ENCODE measurements at regions not wholly inside any gene's neighbourhood (a gene's known extent, or its start where the extent isn't known, plus 50 kb on each side); places are given as distances from the start of the nearest gene placed in this dataset.

DNA sequence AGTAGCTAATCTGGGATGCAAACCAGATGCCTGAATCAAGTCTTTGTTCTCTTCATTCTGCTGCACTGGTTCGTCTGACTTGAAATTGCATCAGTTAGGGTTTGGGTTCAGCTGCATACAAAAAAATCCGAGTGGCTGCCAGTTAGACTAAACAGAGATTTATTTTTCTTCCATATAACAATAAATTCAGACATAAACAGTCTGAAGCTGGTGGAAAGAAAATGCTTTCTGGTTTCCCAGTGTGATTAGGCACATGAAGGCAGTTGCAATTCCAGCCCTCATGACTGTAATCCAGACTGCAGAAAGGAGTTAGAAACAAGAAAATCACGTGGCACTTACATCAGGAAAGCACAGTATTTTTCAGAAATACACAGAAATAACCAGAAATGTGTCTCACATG is 930.7 kb downstream of the MCTP2 start:
- no peaks in the 10 kb centered on the region for H3K36me3 ChIP-seq
- peak; percentile 7 for DNase-seq
- H3K27me3 ChIP-seq: no peaks in the 10 kb centered on the region
- H3K9me3 ChIP-seq: no peaks in the 10 kb centered on the region
- no peak overlapping the region for H3K4me3 ChIP-seq

DNA sequence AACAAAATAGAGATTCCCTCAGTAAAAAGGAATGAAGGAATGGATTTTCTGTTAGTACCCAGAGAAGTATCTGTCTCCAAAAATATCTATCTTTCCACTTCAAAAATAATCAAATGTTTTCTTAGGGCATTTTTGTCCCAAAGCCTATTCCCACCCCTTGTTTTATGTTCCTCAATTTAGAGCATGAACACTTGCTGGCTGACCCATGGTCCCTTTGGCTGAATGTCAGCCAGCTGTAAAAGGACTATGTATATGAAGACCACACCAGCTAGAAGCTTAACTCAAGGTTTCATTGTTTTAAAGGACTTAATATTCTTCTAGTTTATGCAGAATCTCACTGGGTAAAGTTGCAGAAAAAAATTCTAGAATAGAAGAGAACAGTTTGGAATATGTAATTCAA is 931.2 kb downstream of the MCTP2 start:
- H3K27me3 ChIP-seq: no peaks in the 10 kb centered on the region
- no peak overlapping the region for H3K4me3 ChIP-seq
- no peak for DNase-seq
- H3K36me3 ChIP-seq: no peaks in the 10 kb centered on the region
- H3K9me3 ChIP-seq: no peaks in the 10 kb centered on the region

DNA sequence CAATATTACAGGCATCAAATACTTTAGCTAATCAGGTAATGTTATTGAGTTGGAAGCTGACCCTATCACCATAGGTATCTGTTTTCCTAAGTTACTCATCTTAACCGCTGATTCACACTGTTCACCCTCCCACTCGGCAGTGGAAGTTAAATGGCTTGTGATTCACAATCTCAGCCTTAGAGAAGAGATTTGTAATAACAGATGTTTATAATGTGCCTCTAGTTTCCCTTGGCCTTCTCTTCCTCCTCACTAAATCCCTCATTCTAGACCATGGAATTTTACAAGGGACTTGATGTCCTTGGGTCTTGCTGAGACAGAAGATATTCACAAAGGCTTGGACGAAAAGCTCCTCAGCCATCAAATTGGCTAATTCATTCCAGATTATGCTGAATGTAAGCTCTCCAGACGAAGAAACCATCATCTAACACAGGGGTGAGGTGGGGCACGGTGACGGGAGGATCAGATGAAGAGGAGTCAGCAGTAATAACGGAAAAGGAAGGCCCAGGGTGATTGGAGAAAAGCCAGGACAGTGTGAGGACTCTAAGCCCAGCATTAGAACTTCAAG is 931.7 kb downstream of the MCTP2 start:
- no peak overlapping the region for H3K4me3 ChIP-seq
- no peaks in the 10 kb centered on the region for H3K9me3 ChIP-seq
- H3K36me3 ChIP-seq: no peaks in the 10 kb centered on the region
- H3K27me3 ChIP-seq: no peaks in the 10 kb centered on the region
- DNase-seq: peak; percentile 63

DNA sequence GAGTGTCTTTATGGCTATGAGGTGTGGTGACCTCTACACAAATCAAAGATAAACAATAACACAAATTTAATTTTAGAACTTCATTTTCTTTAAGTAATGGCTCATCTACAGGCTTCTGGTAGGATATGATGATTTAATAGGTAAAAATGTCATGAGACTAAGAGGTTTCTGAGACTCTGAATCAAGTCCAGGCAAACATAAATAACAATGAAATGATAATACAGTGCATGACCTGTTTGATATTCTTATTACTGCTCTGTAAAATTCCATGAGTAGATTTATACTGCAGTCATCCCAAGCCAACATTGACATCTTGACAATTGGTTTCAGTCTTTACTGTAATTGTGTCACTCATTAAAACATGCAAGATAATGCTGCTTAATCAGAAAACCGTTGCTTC is 936.8 kb downstream of the MCTP2 start:
- Histone ChIP-seq H3K27me3 (no peaks in the 10 kb centered on the region), H3K4me3 (no peak overlapping the region), H3K36me3 (no peaks in the 10 kb centered on the region), H3K9me3 (no peaks in the 10 kb centered on the region)
- no peak for DNase-seq

DNA sequence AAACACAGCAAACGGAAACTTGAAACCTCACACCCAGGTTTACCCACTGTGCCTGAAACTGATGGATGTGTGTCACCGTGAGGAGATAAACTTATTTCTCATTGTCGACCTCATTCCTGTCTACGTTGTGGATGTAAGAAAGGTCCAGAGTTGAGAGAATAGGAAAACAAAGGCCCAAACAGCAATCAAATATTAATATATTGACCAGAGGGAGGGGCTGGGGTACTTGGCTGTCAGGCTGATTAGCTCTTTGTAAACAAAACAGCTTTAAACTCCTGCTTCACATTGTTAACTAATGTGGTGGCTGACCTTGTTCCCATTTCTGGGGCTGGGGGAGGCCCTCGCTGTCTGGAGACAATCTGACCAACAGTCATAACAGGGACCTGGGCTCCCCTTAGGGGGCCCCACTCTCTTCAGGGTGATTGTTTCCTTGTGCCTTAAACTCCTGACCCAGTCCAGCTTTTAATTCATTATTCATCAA is 937.6 kb downstream of the MCTP2 start:
- DNase-seq: no peak

DNA sequence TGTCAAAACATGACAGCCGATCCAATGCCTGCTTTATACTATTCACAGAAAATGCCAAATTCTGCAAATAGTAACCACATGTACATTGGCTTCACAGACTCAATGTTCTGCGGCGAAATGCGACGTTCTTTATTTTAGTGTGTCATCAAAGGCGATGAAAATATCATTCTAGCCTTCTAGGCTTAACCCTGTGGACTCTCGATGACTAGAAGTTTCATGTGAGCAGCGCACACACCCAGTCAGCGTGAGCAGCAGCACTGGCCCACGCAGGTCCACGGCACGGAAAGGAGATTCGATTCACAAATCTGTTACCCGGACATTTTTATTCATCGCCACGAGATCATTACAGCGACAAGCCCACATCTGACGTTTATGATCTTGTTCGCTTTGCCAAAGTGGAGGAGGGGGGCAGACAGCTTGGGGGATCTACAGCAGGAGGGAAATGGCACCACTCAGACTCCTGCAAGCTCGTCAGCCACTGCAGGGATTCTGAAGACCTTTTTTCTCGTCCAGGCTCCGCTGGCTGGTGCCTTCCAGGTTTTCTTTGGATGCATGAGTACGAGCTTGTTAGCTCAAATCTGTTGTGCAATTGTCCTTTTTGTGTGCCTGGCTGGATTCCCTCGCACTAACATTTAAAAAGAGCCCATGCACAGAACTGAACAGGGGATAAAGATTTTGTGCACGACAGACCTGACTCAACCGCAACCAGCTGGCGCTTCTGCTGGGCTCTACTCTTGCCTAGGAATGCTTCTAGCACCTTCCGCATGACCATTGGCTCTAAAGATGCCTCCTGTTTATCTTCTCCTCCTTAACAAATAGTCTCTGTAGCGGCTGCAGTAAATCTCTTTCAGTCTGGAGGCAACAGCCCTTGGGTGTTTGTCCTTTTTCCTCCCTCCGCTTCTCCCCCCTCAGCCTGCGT is 938.4 kb downstream of the MCTP2 start:
- H3K4me3 ChIP-seq: no peak overlapping the region
- no peak for DNase-seq

More for the DNA sequence above, 937.6 kb downstream of the MCTP2 start:
- Histone ChIP-seq H3K27me3 (no peaks in the 10 kb centered on the region), H3K4me3 (no peak overlapping the region), H3K9me3 (no peaks in the 10 kb centered on the region), H3K36me3 (no peaks in the 10 kb centered on the region)

DNA sequence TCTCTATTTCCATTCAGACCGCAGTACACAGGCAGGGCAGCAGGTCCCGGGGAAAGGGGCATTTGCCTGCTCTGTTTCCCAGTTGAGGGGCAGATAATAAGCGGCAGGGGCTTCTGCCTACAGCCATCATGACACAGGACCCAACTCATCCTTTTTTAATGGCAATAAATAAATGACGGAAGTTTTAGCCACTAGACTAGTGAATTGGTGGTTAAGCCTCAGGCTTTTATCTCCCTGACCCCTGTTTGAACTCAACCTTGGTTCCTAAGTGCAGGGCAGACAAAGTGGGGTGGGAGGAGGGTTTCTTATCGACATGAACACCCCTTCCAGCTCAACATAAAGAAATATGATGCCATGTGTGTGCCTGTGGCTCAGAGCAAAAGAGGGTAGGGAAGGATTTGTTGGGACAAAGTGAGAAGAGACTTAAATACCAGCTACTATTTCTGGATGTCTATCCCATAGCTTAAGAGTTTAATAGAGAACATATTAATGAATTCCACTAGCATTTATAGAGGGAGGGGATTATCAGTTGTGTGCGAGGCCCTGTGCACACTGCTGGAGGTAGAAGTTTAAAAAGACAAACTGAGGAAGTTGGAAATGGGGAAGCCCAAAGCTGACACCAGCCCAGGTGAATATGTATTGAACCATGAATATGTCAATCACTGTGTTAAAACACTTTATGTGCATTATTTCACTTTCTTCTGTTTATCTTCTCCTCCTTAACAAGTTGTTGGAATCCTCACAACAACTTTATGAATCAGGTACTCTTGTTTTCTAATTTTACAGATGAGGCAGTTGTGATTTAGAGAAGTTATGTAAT is 939.4 kb downstream of the MCTP2 start:
- DNase-seq: no peak
- no peaks in the 10 kb centered on the region for H3K27me3 ChIP-seq
- H3K36me3 ChIP-seq: no peaks in the 10 kb centered on the region
- no peaks in the 10 kb centered on the region for H3K9me3 ChIP-seq
- no peak overlapping the region for H3K4me3 ChIP-seq

More for the DNA sequence above, 938.4 kb downstream of the MCTP2 start:
- Histone ChIP-seq H3K36me3 (no peaks in the 10 kb centered on the region), H3K9me3 (no peaks in the 10 kb centered on the region), H3K27me3 (no peaks in the 10 kb centered on the region)

DNA sequence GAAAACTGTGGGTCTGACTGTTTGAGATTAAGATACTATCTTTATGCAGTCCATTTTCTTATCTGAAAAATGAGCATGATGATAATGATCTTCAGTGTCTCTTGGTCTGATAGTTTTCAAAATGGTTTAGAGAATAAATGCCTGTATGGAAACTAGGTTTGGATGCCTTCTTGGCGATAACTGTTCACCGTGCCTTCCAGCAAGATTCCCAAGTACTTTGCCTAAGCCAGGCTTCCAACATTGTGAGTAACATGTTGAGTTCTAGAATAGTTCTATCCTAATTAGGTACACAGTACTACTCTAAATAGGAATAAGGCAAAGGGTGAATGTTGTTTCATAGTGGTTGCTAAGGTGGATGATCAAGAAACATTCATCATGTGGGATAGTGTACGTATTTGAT is 940.2 kb downstream of the MCTP2 start:
- no peak overlapping the region for H3K4me3 ChIP-seq
- H3K9me3 ChIP-seq: no peaks in the 10 kb centered on the region
- no peak for DNase-seq
- no peaks in the 10 kb centered on the region for H3K36me3 ChIP-seq
- H3K27me3 ChIP-seq: no peaks in the 10 kb centered on the region

DNA sequence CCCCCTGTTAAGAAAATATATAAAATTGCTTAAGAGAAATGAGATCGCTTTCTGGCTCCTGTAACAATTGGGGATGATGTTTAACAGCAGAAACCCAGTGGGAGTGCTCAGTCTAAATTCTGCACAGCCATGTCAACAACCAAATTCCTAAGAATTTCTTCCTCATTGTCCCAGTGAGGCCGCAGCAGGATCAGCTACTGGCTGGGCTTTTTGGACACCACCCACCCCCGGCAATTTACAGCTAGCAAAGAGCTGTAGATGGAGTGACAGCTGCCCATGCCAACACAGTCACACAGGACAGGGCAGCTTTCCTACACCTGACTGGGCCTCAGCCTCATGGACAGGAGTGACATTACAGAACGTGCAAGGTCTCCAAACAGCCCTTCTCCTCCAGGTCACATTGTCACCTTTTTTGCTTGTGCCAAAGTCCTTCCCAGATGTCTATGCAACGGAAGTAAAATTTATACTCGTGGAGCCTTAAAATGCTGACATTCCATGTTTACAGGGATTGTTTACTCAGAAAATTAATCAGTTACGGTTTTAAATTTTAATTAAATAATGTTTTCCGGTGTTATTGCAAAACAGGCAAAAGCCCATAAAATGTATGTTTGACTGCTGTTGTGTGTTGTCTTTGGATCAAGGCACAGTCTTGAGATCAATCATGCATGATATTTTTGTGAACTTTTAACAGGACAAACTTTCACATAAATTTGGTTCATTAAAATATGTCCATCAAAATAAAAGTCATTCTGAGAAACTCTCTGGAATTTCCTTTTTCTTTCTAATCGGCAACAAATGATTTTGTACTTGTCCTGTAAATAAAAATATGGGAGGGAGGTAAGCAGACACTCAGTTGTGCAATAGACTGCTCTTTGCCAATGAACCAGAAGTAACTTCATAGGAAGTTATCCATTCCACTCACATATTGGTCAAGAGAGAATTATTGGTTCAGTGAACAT is 943.2 kb downstream of the MCTP2 start:
- no peaks in the 10 kb centered on the region for H3K27me3 ChIP-seq
- DNase-seq: peak; percentile 61
- H3K36me3 ChIP-seq: no peaks in the 10 kb centered on the region
- H3K4me3 ChIP-seq: no peak overlapping the region
- H3K9me3 ChIP-seq: peaks cover under 1% of the 10 kb centered on the region; the same call in 1 of the 2 replicates

DNA sequence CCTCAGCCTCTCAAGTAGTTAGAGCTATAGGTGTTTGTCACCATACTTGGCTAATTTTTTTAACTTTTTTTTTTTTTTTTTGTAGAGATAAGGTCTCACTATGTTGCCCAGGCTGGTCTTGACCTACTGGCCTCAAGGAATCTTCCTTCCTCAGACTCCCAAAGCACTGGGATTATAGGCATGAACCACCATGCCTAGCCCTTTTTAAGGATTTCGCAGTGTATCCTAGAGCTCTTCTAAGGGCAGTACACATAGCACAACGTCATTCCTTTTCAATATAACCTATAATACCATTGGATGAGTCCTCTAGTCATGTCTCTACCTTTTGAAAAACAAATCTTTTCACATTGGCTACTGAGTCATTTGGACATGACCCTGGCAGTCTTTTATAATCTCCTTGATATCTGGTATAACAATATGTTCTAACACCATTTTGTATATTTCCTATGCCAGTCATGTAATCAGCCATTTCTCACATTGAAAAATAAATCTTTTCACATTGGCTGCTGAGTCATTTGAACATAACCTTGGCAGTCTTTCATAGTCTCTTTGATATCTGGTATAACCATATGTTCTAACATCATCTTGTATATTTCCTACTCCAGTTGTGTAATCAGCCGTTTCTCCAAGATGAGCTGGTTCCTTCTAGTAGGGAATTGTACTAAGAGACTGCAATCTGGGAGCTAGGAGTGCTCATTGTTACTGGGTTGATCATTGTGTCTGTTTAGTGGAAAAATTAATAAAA is 944.7 kb downstream of the MCTP2 start:
- Histone ChIP-seq H3K9me3 (peaks cover 7% of the 10 kb centered on the region; the same call in 1 of the 2 replicates), H3K36me3 (no peaks in the 10 kb centered on the region), H3K4me3 (no peak overlapping the region), H3K27me3 (no peaks in the 10 kb centered on the region)
- DNase-seq: no peak

DNA sequence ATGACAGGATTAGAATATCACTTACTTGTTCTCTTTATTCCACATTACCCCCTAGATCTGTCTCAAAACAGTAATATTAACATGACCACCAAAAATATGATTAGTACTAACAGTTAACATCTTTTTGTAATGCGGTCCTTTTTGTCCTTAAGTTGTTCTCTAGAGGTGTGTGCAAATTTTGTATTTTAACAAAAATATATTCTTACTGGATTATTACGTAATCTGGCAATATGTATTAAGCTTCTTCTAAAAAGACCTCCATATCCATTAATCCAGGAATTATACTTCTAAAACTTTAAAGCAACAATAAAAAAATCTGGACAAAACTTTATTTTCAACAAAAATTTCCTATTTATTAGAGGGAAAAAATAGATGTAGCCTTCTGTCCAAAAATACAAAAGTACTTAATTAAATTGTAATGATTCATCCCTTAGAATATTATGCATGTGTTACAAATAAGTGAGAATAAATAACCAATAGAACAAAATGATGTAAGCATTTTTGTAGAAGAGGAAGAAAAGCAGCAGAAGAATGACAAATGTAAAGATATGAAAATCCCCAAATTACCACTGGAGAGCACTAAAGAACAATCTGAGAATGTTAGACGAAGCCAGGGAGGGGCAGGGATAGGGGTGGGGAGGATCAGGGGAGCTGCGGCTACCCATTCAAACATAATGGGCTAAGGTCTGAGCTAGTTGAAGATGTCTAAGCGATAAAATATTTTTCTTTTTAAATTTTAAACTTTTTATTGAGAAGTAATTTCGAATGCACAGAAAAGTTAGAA is 945.6 kb downstream of the MCTP2 start:
- H3K36me3 ChIP-seq: no peaks in the 10 kb centered on the region

DNA sequence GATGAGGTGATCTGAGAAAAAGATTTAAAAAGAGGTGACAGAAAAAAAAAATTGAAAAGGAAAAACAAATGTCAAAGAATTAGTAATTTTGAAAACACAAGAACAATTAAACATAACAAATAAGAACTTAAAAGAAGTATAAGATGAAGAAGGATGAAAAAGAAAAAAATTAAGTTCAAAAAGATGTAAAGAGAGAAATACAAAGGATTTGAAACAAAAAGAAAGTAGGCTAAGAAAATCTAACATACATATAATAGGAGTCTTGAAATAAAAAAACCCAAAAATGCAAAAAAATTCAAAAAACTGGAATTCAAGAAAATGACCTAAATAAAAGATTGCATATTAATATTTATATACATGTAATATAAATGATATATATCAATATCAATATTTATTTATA is 949.2 kb downstream of the MCTP2 start:
- Histone ChIP-seq H3K9me3 (peaks cover 7% of the 10 kb centered on the region; the same call in 1 of the 2 replicates), H3K4me3 (no peak overlapping the region), H3K27me3 (no peaks in the 10 kb centered on the region), H3K36me3 (no peaks in the 10 kb centered on the region)
- no peak for DNase-seq

More for the DNA sequence above, 945.6 kb downstream of the MCTP2 start:
- Histone ChIP-seq H3K4me3 (no peak overlapping the region), H3K9me3 (peaks cover 7% of the 10 kb centered on the region; the same call in 1 of the 2 replicates), H3K27me3 (no peaks in the 10 kb centered on the region)
- DNase-seq: no peak

DNA sequence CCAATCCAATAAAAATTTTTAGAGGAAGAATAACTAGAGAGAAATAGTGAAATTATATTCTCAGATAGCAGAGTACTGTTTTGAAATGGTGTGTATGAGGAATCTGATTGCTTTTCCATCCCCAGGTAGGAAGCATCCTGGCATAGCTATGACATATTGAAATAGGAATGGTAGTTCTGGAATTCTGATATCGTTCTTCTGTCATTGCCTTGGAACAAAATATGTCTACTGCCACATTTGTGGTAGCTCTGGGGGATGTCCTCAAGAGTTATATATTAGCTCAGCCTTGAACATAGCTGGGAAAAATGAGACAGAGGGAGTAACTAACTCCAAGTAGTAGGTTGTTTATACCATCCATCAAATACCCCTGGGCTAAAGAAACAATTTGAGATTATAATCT is 950.7 kb downstream of the MCTP2 start:
- Histone ChIP-seq H3K4me3 (no peak overlapping the region), H3K36me3 (no peaks in the 10 kb centered on the region), H3K27me3 (no peaks in the 10 kb centered on the region), H3K9me3 (peaks cover 7% of the 10 kb centered on the region; the same call in 1 of the 2 replicates)
- no peak for DNase-seq

DNA sequence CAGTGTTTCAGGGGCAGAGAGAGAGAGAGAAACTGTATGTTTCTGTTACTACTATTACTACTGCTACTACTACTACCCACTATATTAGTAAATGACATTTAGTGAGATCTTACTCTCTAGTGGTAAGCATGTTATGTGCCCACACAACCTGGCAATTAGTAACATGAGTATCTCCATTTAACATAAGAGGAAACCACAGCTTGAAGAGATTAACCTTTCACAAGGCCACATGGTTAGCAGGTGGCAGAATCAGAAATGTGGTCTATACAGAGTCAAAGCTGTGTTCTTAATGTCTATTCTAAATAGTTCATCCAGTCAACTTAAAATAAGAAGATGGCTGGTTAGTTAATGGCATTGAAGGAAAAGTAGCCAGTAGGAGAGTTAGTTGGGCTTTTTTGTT is 961.6 kb downstream of the MCTP2 start:
- H3K27me3 ChIP-seq: no peaks in the 10 kb centered on the region

DNA sequence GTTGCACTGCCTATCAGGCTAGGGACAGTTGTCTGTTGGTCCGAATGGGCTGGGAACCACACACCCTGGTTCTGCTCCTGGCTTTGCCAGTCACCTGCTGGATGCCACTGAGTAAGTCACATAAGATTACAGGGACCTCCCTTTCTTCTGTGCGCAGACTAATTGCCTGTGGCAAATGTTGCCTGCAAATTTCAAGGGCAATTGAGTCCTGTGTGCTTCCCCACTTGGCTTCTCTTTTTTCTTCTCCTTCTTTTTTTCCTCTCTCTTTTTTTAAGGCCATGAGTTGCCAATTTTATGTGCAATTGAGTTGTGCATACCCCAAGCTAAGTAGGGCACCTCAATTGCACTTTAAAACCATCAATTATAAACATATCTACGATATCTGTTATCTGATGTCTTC is 963.4 kb downstream of the MCTP2 start:
- no peak for DNase-seq

More for the DNA sequence above, 961.6 kb downstream of the MCTP2 start:
- Histone ChIP-seq H3K9me3 (no peaks in the 10 kb centered on the region), H3K4me3 (no peak overlapping the region), H3K36me3 (no peaks in the 10 kb centered on the region)
- DNase-seq: no peak

More for the DNA sequence above, 963.4 kb downstream of the MCTP2 start:
- Histone ChIP-seq H3K9me3 (no peaks in the 10 kb centered on the region; the same call in 1 of the 2 replicates), H3K36me3 (no peaks in the 10 kb centered on the region), H3K4me3 (no peak overlapping the region), H3K27me3 (no peaks in the 10 kb centered on the region)
